H9 (cell line): ENCODE measurements at regions not wholly inside any gene's neighbourhood (a gene's known extent, or its start where the extent isn't known, plus 50 kb on each side); places are given as distances from the start of the nearest gene placed in this dataset.

Source experiments
- DNase-seq: peaks from one replicate; pipeline ENCODE4 v3.0.0-alpha.2; 2017
- H2AFZ ChIP-seq: one replicate; pipeline ENCODE4 v1.6.1; 2013; ENCODE audit warnings: mild to moderate bottlenecking, low read length, control low read depth, moderate library complexity
- H2AK5ac ChIP-seq: 2 replicates; pipeline ENCODE4 v1.6.1; 2013; ENCODE audit warnings: low read length, control low read depth, mixed read lengths; ENCODE audit not compliant: insufficient read length
- H2BK120ac ChIP-seq: one replicate; pipeline ENCODE4 v1.6.1; 2013; ENCODE audit warnings: low read depth, mild to moderate bottlenecking, low read length, control low read depth, inconsistent platforms; ENCODE audit not compliant: poor library complexity, severe bottlenecking
- H2BK12ac ChIP-seq: 2 replicates; pipeline ENCODE4 v1.6.1; 2013; ENCODE audit warnings: low read length, control low read depth, mixed read lengths, low read depth; ENCODE audit not compliant: insufficient read length
- H2BK15ac ChIP-seq: 2 replicates; pipeline ENCODE4 v1.6.1; 2013; ENCODE audit warnings: low read depth, low read length, control low read depth
- H2BK20ac ChIP-seq: one replicate; pipeline ENCODE4 v1.6.1; 2013; ENCODE audit warnings: low read depth, mild to moderate bottlenecking, low read length, control low read depth, inconsistent platforms; ENCODE audit not compliant: poor library complexity, severe bottlenecking
- H2BK5ac ChIP-seq: 2 replicates; pipeline ENCODE4 v1.6.1; 2013; ENCODE audit warnings: low read length, control low read depth, mixed read lengths; ENCODE audit not compliant: insufficient read length
- H3K14ac ChIP-seq: 2 replicates; pipeline ENCODE4 v1.6.1; 2013; ENCODE audit warnings: low read length, control low read depth; ENCODE audit not compliant: insufficient read depth
- H3K18ac ChIP-seq: 2 replicates; pipeline ENCODE4 v1.6.1; 2013; ENCODE audit warnings: low read depth, mild to moderate bottlenecking, mixed read lengths, low read length, control low read depth; ENCODE audit not compliant: insufficient read length
- H3K23ac ChIP-seq: 2 replicates; pipeline ENCODE4 v1.6.1; 2013; ENCODE audit warnings: low read length, control low read depth, mixed read lengths, low read depth; ENCODE audit not compliant: insufficient read length
- H3K23me2 ChIP-seq: 2 replicates; pipeline ENCODE4 v1.6.1; 2013; ENCODE audit warnings: low read depth, mild to moderate bottlenecking, mixed read lengths, low read length, control low read depth; ENCODE audit not compliant: insufficient read length, poor library complexity, severe bottlenecking
- H3K27ac ChIP-seq: 2 replicates; pipeline ENCODE4 v1.5.1; 2013; ENCODE audit warnings: low read length, control low read depth, mixed read lengths, low read depth; ENCODE audit not compliant: insufficient read length
- H3K27me3 ChIP-seq: 2 replicates; pipeline ENCODE4 v1.6.1; 2013; ENCODE audit warnings: low read length, control low read depth, inconsistent platforms; ENCODE audit not compliant: insufficient read depth
- H3K4ac ChIP-seq: 2 replicates; pipeline ENCODE4 v1.6.1; 2013; ENCODE audit warnings: low read depth, mild to moderate bottlenecking, control low read depth, inconsistent platforms, low read length, moderate library complexity
- H3K4me1 ChIP-seq: 2 replicates; pipeline ENCODE4 v1.6.1; 2013; ENCODE audit warnings: low read length, control low read depth, inconsistent platforms; ENCODE audit not compliant: insufficient read depth
- H3K4me2 ChIP-seq: 2 replicates; pipeline ENCODE4 v1.6.1; 2013; ENCODE audit warnings: low read length, control low read depth, mixed read lengths; ENCODE audit not compliant: insufficient read length, insufficient read depth
- H3K56ac ChIP-seq: 2 replicates; pipeline ENCODE4 v1.6.1; 2013; ENCODE audit warnings: low read depth, mild to moderate bottlenecking, mixed read lengths, low read length, control low read depth; ENCODE audit not compliant: insufficient read length
- H3K79me1 ChIP-seq: 2 replicates; pipeline ENCODE4 v1.6.1; 2013; ENCODE audit warnings: low read depth, mild to moderate bottlenecking, moderate library complexity, low read length, control low read depth, inconsistent platforms; ENCODE audit not compliant: insufficient read depth, poor library complexity, severe bottlenecking
- H3K79me2 ChIP-seq: 2 replicates; pipeline ENCODE4 v1.6.1; 2013; ENCODE audit warnings: low read length, control low read depth, inconsistent platforms; ENCODE audit not compliant: insufficient read depth
- H3K9ac ChIP-seq: 2 replicates; pipeline ENCODE4 v1.6.1; 2013; ENCODE audit warnings: low read length, control low read depth, mixed read lengths; ENCODE audit not compliant: insufficient read length; ENCODE audit errors: extremely low read depth
- H3K9me3 ChIP-seq: one replicate; pipeline ENCODE4 v1.6.1; 2013; ENCODE audit warnings: low read depth, low read length, inconsistent platforms; ENCODE audit not compliant: control insufficient read depth
- H3T11ph ChIP-seq: one replicate; pipeline ENCODE4 v1.6.1; 2013; ENCODE audit warnings: mild to moderate bottlenecking, low read length, control low read depth, inconsistent platforms
- H4K20me1 ChIP-seq: one replicate; pipeline ENCODE4 v1.6.1; 2013; ENCODE audit not compliant: control insufficient read depth, insufficient read length, insufficient read depth
- H4K5ac ChIP-seq: 2 replicates; pipeline ENCODE4 v1.6.1; 2013; ENCODE audit warnings: low read depth, mild to moderate bottlenecking, mixed read lengths, low read length, control low read depth; ENCODE audit not compliant: insufficient read length
- H4K8ac ChIP-seq: replicated peaks from 2 replicates; pipeline ENCODE4 v1.6.1; 2013; ENCODE audit warnings: low read length, control low read depth, mixed read lengths, low read depth; ENCODE audit not compliant: insufficient read length
- H4K91ac ChIP-seq: 2 replicates; pipeline ENCODE4 v1.6.1; 2013; ENCODE audit warnings: low read depth, mild to moderate bottlenecking, moderate library complexity, mixed read lengths, low read length, control low read depth; ENCODE audit not compliant: insufficient read length
- H3K27ac Mint-ChIP-seq, 3 experiments: 2 replicates in 2 of 3; 3 replicates in 1 of 3; pipeline ENCODE4 v1.8.0; 2020 to 2021; ENCODE audit warnings: mixed read lengths in 3 of 3, mild to moderate bottlenecking in 1 of 3, moderate library complexity in 1 of 3
- H3K27me3 Mint-ChIP-seq: 2 replicates; pipeline ENCODE4 v1.8.0; 2021; ENCODE audit warnings: low read depth, mild to moderate bottlenecking, moderate library complexity, mixed read lengths
- H3K36me3 Mint-ChIP-seq, 3 experiments: 2 replicates in 2 of 3; 3 replicates in 1 of 3; pipeline ENCODE4 v1.8.0; 2020 to 2021; ENCODE audit warnings: low read depth in 3 of 3, mixed read lengths in 3 of 3; ENCODE audit not compliant: insufficient read depth in 1 of 3
- H3K4me1 Mint-ChIP-seq, 2 experiments: 2 replicates each; pipeline ENCODE4 v1.8.0; 2020; ENCODE audit warnings: mixed read lengths in 2 of 2
- H3K4me3 Mint-ChIP-seq, 2 experiments: 2 replicates in 1 of 2; 3 replicates in 1 of 2; pipeline ENCODE4 v1.8.0; 2020 to 2021; ENCODE audit warnings: mild to moderate bottlenecking in 2 of 2, mixed read lengths in 2 of 2, moderate library complexity in 1 of 2
- H3K9me3 Mint-ChIP-seq, 2 experiments: 2 replicates in 1 of 2; 3 replicates in 1 of 2; pipeline ENCODE4 v1.8.0; 2020; ENCODE audit warnings: mild to moderate bottlenecking in 2 of 2, mixed read lengths in 2 of 2, moderate library complexity in 1 of 2
- CTCF ChIP-seq: fragments of 200-600 bp; sonication (generic); conservative IDR thresholded peaks from 3 replicates; pipeline ENCODE4 v1.8.0; 2021; ENCODE audit warnings: antibody characterized with exemption, mild to moderate bottlenecking
- WGBS: extraction: QIAGEN DNeasy Blood & Tissue Kit; methylation state at CpG from one replicate; pipeline ENCODE4 v1.1.7; 2013; ENCODE audit warnings: missing lambda C conversion rate, low lambda C conversion rate, mixed read lengths; ENCODE audit not compliant: insufficient read length; ENCODE audit errors: extremely low coverage; 5-methylcytosine and 5-hydroxymethylcytosine counted together

DNA sequence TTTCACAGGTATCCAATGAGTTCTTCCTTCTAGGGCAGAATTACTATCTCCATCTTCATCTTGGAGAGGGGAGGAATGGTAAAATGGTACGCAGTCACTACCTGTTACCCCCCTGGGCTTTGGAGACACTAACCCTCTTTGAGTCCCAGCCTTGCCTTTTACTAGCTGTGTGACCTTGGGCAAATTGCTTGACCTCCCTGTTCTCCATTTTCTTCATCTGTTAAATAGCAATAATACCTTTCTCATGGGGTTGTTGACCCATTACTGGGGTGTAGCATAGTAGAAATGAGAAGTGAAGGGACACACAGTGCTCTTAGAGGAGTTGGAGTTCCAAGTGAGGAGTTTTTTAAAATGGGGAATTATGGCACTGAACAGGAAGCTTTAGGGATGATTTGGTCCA is 324.7 kb downstream of the FOXL1 start:
- H4K5ac ChIP-seq: no peak overlapping the region
- H3K23ac ChIP-seq: no peak overlapping the region
- no peak overlapping the region for H2BK5ac ChIP-seq
- no peak overlapping the region for H2AK5ac ChIP-seq
- no peak overlapping the region for H2BK15ac ChIP-seq
- WGBS: no CpG with 5 or more reads among the region's 1 CpG
- H4K20me1 ChIP-seq: no peaks in the 10 kb centered on the region
- no peaks in the 10 kb centered on the region for H3K27me3 ChIP-seq
- Mint-ChIP-seq H3K9me3 (no peaks in the 10 kb centered on the region; a peak in 1 of 5 replicates), H3K36me3 (no peaks in the 10 kb centered on the region), H3K27me3 (peaks cover 8% of the 10 kb centered on the region; the same call in 1 of the 2 replicates), H3K4me1 (peaks cover 9 to 16% of the 10 kb centered on the region in 2 experiments), H3K4me3 (no peak overlapping the region), H3K27ac (no peak overlapping the region)
- H2BK20ac ChIP-seq: no peak overlapping the region
- H3K79me2 ChIP-seq: no peaks in the 10 kb centered on the region
- H3K4me2 ChIP-seq: no peak overlapping the region
- no peaks in the 10 kb centered on the region for H3K23me2 ChIP-seq
- H3K9me3 ChIP-seq: no peaks in the 10 kb centered on the region
- no peak overlapping the region for H4K8ac ChIP-seq
- no peak overlapping the region for H2AFZ ChIP-seq
- H3T11ph ChIP-seq: no peak overlapping the region
- H3K4me1 ChIP-seq: peaks cover 2% of the 10 kb centered on the region; the same call in 1 of the 2 replicates
- H3K9ac ChIP-seq: no peak overlapping the region
- H3K14ac ChIP-seq: no peak overlapping the region
- no peak overlapping the region for H3K4ac ChIP-seq
- no peak overlapping the region for H3K56ac ChIP-seq
- H3K79me1 ChIP-seq: no peaks in the 10 kb centered on the region
- H3K18ac ChIP-seq: no peak overlapping the region
- H4K91ac ChIP-seq: no peak overlapping the region
- H3K27ac ChIP-seq: no peak overlapping the region
- TF ChIP-seq CTCF: no peak
- no peak for DNase-seq
- no peak overlapping the region for H2BK12ac ChIP-seq
- H2BK120ac ChIP-seq: no peak overlapping the region
